HG02943 (cell line): ENCODE measurements at regions not wholly inside any gene's neighbourhood (a gene's known extent, or its start where the extent isn't known, plus 50 kb on each side); places are given as distances from the start of the nearest gene placed in this dataset.
"Not testable (repeated sequence)": the region's sequence is repeated elsewhere in the genome, so short reads cannot be mapped to it uniquely, and the experiment has no call there.

Source experiments
- ATAC-seq: cut with Tn5 transposase; IDR thresholded peaks from one replicate; pipeline ENCODE4 v1.9.1; 2021; ENCODE audit warnings: mild to moderate bottlenecking, low read depth, moderate library complexity; ENCODE audit not compliant: unreplicated experiment

GRCh38 chr1:4132352-4133296, 232.6 kb upstream of the C1orf174 start:
- no peak for ATAC-seq

DNA sequence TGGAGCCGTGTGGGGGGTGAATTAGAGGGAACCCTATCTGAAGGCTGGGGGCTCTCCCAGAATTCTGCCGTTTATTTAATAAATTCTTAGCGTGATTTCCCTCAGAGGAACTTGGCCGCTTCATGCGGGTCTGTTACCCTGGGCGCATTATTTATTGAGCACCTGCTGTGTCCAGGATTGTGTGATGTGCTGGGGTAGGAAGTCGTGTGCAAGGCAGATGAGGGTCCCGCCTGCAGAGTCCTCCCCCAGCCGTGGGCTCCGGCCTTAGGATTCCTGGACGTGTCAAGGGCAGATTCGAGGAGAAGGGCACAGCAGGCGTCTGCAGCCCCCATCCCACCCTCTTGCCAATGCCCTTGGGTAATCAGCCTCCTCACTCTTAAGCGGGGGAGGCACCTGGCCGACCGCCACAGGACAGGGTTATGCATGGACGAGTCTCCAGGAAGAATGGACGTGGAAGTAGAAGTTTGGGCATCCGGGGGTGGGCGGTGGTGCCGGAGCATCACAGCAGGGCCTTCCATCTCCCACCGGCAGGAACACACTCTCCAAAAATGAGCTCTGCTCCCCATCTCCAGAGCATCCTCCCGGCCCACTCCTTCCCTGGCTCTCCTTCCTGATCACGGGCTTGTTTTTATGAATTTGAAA, 233.3 kb upstream of the C1orf174 start:
- no peak for ATAC-seq

GRCh38 chr1:4133939-4134321, 233.9 kb upstream of the C1orf174 start:
- ATAC-seq = no peak

DNA sequence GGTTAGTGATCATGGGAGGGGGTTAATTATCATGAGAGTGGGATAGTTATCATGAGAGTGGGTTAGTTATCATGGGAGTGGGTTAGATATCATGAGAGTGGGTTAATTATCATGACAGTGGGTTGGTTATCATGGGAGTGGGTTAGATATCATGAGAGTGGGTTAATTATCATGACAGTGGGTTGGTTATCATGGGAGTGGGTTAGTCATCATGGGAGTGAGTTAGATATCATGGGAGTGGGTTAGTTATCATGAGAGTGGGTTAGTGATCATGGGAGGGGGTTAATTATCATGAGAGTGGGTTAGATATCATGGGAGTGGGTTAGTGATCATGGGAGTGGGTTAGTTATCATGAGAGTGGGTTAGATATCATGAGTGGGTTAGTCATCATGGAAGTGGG, 235.8 kb upstream of the C1orf174 start:
- not testable (repeated sequence) for ATAC-seq

DNA sequence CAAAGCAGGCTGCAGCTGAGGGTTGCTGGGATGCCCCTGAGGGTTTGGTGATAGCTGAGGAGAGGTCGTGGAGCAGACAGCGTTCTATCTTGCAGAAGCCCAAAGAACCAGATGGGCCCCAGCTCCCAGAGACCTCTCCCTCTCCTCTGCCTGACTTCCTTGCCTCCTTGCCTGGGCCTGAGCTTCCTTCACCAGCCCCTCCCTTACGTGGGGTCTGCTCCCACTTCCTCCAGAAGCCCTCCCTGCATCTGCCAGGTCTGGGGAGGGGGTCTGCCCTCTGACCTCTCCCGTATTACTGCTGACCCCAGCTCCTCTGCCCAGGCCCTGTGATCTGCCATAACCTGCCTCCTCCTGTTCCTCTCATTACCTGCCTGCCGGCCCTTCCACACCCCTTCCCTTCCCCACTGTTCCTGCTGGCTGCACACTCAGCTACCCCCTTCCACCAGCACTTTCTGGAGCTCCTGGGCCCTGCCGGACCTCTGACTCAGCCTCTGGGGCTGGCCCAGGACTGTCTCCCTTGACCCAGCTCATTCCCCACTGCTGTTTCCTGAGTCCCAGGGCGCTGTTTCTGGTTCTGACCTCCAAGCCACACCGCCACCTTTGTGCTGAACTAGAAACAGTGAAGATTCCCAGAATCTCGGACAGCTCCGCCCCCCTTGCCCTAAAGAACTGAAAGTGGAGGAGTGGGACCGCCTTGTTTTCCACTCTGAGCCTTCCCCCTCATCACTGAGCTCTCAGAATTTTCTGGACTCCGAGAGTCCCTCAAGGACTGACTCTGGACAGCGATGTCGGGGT, 237.7 kb upstream of the C1orf174 start:
- ATAC-seq = no peak

DNA sequence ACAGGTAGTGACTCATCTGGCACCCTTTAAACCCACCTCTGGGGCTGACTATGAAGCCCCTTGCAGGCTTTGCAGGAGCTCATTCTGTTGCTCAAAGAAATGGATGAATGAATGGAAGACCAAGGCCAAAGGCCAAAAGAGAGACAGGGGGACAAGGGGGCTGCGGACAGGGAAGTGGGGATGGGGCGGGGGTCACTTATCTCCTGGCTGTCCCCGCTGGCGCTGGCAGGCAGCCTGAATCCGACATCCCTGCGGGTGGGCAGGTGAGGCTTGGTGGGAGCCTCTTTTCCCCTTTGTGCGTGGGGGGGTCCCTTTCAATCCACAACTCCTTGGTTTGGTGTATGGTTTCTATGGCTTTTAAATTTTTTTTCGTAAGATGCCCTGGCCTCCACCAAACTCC, 239.6 kb upstream of the C1orf174 start:
- ATAC-seq = no peak

DNA sequence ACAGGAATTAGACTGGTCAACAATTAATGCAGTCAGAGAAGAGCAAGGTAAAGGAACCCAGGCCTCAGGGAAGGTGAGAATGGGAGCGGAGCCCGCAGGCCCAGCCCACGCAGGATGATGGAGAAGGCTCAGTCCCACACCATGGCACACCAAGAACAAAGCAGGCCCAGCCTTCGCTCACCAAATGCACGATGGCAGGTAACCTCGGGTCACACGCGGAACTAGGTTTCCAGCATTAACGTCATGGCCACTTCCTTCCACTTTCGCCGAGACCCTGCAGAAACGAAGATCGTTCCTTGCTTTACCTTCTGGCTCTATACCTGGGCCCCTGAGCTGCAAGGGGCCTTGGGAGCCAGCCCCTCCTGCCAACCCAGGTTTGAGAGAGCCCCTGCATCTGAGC, 240.2 kb upstream of the C1orf174 start:
- no peak for ATAC-seq

DNA sequence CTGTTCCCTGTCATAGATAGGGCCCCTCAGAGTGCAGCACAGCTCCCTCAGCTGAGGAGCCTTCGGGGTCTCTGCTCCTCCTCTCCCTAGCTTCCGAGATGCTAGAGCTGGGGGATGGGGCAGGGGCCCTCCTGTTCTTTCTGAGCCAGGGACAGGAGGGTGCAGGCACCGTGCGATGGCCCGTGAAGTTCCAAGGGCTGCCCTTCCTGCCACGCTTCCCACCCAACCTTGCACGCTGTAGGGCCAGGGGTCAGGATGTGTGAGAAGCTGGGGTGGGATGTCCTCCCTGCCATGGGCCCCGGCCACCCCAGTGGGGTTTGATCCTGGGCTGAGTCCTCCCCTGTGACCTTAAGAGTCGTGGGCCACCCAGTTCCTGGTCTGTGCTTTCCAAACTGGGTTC, 240.7 kb upstream of the C1orf174 start:
- no peak for ATAC-seq

- ATAC-seq = no peak
These were observed 244.4 kb upstream of the C1orf174 start for GRCh38 chr1:4144349-4144971.

DNA sequence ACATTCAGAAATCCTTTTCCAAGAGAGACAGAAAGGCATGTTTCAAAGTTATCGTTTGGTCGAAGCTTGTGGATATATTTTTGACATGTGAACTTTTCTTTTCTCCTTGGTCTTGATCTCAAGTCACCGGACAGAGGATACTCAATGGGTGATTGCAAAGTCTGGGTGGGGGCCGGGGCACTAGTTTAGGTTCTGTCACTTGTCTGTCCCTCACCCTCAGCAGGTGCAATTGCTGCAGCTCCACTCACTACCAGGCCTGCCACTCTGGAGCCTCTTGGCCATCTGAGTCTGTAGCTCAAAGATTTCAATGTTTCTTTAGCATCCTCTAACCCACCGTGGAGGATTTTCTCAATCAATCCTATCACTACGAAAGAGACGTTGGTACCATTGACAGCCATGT, 246.0 kb upstream of the C1orf174 start:
- no peak for ATAC-seq

GRCh38 chr1:4146614-4147013, 246.5 kb upstream of the C1orf174 start:
- ATAC-seq = no peak

DNA sequence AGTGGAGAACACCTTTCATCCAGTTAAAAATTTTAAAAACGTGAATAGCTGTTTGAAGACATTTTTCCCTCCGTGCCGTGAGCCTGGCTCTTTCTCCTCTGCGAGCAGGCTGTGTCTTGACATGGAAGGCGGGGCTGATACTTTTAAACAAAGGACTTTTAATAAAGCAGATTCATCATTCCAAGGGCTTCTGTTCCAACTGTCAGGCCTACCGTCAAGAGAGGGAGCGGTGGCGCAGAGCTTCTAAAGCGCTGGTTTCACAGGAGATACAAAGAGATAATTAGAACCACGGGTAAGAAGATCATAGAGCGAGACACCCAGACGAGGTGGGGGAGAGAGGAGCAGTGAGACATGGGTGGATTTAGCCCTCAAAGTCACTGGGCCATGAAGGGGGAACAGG, 247.4 kb upstream of the C1orf174 start:
- no peak for ATAC-seq

- no peak for ATAC-seq
These were observed 249.2 kb upstream of the C1orf174 start for GRCh38 chr1:4149281-4149680.

GRCh38 chr1:4149831-4150230, 249.8 kb upstream of the C1orf174 start:
- ATAC-seq = no peak

DNA sequence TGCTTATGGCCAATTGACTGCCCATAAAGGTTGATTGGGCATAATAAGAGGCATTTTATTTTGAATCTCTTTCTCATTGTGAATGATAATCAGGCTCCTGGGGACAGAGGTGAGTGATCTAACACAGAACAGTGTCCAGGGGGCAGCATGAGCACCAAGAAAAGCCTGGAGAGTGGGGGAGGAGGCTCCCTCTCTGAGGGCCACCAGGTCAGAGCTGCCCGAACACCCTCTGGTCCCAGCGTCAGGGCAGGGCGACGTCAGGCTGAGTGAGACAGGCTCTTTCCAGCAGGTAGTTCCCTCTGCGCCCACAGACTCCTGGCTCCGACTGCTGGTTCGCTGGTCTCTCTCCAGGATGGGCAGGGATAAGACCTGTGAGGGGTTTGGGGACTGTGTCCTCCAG, 250.2 kb upstream of the C1orf174 start:
- ATAC-seq = no peak

DNA sequence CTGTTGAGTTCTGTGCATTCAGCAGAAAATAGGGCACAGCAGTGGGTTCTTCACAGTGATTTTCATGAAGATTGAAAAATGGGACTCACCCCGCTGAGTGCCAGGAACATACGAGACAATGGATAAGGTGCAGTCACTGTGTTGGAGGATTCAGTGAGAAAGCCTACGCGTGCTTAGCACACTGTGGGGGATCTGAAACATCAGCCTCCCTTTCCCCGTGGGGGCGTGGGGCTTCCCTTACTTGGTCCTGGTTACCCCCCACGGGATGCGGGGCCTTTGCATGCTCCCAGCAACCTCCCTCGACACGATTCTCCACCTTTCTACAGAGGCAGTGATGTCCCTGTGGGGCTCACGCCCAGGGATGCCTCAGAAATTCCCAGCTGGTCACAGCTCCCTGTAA, 252.2 kb upstream of the C1orf174 start:
- no peak for ATAC-seq

GRCh38 chr1:4153571-4153970, 253.5 kb upstream of the C1orf174 start:
- ATAC-seq = no peak

DNA sequence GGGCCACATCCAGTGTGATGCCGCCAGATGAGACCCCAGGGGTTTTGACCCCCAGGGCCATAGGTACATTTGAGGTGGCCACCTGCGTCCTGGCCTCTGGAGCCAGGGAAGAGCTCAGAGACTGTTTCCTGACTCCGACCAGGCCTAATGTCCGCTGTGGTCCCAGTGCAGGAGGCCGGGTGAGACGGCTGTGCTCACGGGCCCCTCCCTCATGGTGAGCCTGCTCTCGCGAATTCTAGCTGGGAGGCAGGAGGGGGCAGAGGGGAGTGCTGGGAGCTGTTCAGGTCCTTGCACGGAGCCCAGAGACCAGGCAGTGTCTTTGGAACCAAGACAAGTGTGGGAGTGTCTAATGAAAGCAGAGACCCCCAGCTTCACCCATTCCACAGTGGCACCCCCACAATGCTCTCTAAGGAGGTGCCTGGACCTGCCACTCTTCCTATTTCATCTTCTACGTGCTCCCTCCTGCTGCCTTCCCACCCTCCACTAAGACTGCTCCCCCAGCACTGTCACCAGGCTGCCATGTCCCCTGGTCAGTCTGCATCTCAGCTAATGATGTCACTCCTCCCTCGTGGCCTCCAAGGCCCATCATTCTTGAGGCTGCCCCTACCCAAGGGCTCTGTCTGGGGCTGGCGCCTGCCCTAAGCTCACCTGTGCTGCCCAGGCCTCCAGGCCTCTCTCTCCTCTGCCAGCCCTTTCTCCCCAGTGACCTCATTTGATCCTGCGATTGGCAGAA, 256.3 kb upstream of the C1orf174 start:
- no peak for ATAC-seq

- ATAC-seq = no peak
These were observed 260.1 kb upstream of the C1orf174 start for GRCh38 chr1:4160181-4160580.

DNA sequence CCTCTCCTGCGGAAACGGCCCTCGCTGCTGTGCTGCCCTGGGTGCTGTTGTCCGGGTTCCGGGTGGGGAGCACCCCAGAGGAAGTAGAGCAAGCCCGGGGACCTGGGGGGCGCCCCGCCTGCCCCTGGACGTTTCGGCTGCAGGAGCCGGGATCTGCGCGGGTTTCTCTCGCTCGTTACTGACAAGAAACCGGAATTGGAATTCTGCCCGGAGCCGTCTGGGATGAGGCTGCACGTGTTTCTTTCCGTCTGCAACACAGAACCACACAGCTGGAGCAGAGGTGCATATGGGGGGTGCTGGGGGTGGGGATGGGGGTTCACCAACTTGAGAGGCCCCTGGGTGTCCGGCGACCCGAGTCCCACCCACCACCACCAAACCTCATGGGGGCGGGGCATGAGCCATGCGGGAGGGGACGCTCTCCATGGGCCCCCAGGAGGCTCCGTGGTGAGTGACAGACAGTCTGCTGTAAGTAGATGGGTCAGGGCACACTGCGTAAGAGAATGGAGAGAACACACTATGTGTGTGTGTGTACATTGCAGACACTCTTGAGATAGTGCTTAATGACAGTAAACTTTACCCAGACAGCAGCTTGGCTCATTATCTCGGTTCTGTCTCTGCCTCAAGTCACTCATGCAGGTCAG, 261.4 kb upstream of the C1orf174 start:
- ATAC-seq = no peak
